22Rv1 (cell line): ENCODE measurements at regions not wholly inside any gene's neighbourhood (a gene's known extent, or its start where the extent isn't known, plus 50 kb on each side); places are given as distances from the start of the nearest gene placed in this dataset.

Experiments
- H3K27ac ChIP-seq: fragments of 450-650 bp; 2 replicates; pipeline ENCODE4 v1.5.1; 2017
- ZFX ChIP-seq: fragments of 450-650 bp; IDR thresholded peaks from 2 replicates; pipeline ENCODE4 v1.6.1; 2017; ENCODE audit warnings: antibody characterized with exemption, borderline replicate concordance
- TF ChIP-seq, protein P1 (sequence below): fragments of 450-650 bp; IDR thresholded peaks from 2 replicates; pipeline ENCODE4 v1.5.1; 2017; ENCODE audit warnings: mild to moderate bottlenecking

- TF ChIP-seq ZFX, result no peak
- TF ChIP-seq, protein P1, sequence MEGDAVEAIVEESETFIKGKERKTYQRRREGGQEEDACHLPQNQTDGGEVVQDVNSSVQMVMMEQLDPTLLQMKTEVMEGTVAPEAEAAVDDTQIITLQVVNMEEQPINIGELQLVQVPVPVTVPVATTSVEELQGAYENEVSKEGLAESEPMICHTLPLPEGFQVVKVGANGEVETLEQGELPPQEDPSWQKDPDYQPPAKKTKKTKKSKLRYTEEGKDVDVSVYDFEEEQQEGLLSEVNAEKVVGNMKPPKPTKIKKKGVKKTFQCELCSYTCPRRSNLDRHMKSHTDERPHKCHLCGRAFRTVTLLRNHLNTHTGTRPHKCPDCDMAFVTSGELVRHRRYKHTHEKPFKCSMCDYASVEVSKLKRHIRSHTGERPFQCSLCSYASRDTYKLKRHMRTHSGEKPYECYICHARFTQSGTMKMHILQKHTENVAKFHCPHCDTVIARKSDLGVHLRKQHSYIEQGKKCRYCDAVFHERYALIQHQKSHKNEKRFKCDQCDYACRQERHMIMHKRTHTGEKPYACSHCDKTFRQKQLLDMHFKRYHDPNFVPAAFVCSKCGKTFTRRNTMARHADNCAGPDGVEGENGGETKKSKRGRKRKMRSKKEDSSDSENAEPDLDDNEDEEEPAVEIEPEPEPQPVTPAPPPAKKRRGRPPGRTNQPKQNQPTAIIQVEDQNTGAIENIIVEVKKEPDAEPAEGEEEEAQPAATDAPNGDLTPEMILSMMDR, result no peak
- H3K27ac ChIP-seq, result no peak overlapping the region
These were observed 127.1 kb upstream of the CPNE8 start for GRCh38 chr12:39032448-39032847.

GRCh38 chr12:39032034-39032433, 126.6 kb upstream of the CPNE8 start:
- no peak overlapping the region for H3K27ac ChIP-seq
- TF ChIP-seq, protein P1, result no peak
- no peak for TF ChIP-seq ZFX

DNA sequence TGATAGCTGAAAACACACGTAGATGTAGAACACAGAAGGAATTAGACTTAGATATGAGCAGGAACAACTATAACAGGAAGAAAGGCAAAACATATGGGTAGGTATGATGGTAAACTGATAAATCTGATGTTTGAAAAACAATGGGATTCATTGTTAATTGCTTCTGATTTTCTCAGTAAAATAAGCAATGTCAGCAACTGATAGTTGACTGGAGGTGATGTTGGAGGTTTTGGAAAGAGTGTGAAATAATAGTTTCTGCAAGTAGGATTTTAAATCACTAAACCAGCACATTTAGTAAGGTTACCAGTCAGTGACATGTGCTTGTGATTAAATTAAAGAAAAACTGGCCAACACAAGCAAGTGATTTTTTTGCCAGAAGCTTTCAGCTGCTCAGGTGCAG, 123.0 kb upstream of the CPNE8 start:
- no peak overlapping the region for H3K27ac ChIP-seq
- TF ChIP-seq, protein P1, result no peak

DNA sequence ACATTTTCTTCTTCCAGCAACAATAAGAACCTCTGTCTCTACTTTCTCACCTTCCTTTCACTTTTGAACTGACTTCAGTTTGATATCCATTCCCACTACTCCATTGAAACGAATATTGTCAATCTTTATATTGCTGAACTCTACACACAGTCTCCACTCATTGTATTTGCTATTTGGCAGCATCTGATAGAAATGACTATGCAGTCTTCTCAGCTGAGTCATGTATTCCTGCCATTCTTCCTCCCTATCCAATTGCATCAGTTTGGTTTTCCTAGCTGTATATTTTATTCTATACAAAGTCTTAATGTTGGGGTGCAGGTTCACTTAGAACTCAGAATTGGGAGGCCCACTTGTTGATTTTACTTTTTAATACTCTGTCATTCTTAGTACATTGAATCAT, 107.5 kb upstream of the CPNE8 start:
- no peak overlapping the region for H3K27ac ChIP-seq
- no peak for TF ChIP-seq ZFX
- TF ChIP-seq, protein P1, result no peak

DNA sequence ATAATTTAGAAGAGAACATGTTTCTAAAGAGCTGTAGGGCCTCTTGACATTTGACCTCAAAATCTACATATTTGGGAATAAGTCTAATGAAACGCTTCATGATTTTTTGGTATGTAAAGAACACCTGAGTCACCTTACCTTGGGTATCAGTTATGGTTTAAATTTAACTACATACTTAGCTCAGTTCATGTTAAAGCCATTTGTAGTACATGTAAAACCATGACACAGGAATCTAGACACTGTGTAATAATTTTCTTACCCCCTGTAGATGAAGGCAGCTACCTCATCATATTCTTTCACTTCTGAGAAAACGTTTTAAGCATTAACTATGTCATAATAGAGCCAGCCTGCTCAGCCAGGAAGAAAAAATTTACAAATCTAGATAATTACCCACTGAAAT, 105.8 kb upstream of the CPNE8 start:
- no peak overlapping the region for H3K27ac ChIP-seq
- TF ChIP-seq, protein P1, result no peak
- TF ChIP-seq ZFX, result no peak

DNA sequence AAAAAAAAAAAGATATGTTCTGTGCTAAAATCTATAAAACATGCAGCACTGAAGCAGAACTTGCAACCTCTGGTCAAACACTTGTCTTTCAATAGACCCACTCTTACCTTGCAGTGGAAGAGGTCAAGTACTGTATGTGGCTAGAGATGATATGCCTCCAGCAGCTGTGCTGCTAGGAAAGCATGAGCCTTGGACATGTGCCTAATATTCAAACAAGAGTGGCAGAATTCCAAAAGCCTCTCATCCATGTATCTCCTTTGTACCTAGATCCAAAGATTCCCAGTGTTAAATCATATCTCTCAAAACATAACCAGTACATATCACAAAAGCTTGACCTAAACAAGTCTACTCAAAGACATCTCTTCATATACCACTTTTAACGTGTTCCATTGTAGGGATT, 105.0 kb upstream of the CPNE8 start:
- no peak overlapping the region for H3K27ac ChIP-seq

DNA sequence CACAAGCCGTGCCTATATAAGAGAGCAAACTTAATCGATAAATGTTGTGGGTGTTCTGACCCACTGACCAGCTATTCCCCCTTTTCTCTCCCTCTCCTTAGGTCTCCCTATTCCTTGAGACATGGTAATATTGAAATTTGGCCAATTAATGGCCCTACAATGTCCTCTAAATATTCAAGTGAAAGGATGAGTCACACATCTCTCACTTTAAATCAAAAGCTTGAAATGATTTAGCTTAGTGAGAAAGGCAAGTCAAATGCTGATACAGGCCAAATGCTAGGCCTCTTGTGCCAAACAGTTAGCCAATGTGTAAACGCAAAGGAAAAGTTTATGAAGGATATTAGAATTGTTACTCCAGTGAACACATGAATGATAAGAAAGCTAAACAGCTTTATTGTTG, 102.2 kb upstream of the CPNE8 start:
- TF ChIP-seq, protein P1, result no peak
- TF ChIP-seq ZFX, result no peak
- no peak overlapping the region for H3K27ac ChIP-seq

More for the DNA sequence above, 105.0 kb upstream of the CPNE8 start:
- no peak for TF ChIP-seq ZFX

- no peak overlapping the region for H3K27ac ChIP-seq
These were observed 100.9 kb upstream of the CPNE8 start for GRCh38 chr12:39006286-39006685.

More at GRCh38 chr12:39006286-39006685, 100.9 kb upstream of the CPNE8 start:
- TF ChIP-seq ZFX, result no peak
- TF ChIP-seq, protein P1, result no peak
